Germinal center (tissue), 1 donor: ENCODE measurements at regions not wholly inside any gene's neighbourhood (a gene's known extent, or its start where the extent isn't known, plus 50 kb on each side); places are given as distances from the start of the nearest gene placed in this dataset.
A peak's percentile ranks its signal among the peaks of the same experiment; 100 is the strongest.
"Not testable (repeated sequence)": the region's sequence is repeated elsewhere in the genome, so short reads cannot be mapped to it uniquely, and the experiment has no call there.

Experiments
- DNase-seq: peaks from one replicate; pipeline ENCODE4 v3.0.0; 2012; ENCODE audit warnings: mixed read lengths, low spot score

DNA sequence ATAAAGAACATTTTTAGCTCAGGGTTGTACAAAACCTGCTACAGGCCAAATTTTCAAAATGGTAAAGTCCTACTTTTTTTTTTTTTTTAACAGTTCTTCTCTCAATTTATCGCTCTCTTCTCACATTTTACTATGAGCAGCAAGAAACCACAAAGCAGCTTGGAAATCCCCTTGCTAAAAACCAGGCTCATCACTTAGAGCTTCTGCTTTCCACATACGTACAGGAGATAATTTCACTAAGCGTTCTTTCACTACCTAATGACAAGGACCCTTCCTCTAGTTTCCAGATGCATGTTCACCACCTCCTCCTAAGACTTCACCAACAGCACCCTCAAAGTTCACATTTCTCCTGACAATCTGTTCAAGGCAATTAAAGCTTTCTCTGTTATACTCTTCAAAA is 294.9 kb upstream of the CYRIA start:
- no peak for DNase-seq

- DNase-seq, result no peak
Measured at GRCh38 chr2:16958266-16958665, 292.6 kb upstream of the CYRIA start.

DNA sequence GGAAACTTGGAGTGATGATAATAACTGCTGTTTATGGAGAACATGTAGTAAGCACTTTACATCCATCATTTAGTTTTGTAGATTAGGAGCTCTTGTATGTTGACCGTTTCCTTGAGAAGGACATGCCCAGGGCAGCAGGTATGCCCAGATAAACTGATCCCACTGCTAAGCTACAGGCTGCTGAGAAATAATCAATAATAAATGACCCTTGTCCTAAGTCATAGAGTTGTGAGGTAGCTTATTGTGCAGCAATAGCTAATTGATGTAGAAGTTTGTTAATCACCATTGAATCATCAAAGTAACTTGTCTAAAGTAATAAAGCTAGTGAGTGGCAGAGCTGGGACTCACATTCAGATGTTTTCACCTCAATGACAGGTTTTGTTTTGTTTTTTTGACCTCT is 287.2 kb upstream of the CYRIA start:
- no peak for DNase-seq

DNA sequence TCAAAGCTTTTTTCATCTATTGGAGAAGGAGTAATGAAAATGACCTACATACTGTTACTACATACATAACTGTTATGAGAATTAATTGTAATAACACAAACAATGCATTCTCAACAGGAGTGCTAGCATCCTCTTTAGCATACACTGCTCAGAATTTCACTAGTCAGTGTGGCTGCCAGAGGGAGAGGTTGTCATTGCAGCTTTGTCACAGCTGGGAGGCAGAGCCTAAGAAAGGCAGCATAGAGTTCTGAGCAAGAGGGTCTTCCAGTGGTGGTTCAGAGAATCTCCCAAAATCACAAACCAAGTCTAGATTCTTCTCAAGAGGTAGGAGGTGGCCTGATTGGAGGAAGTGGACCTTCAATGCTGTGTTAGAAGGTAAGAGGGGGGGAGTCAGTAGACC is 286.7 kb upstream of the CYRIA start:
- DNase-seq, result no peak

GRCh38 chr2:16950436-16950835 is 284.8 kb upstream of the CYRIA start:
- DNase-seq, result no peak

DNA sequence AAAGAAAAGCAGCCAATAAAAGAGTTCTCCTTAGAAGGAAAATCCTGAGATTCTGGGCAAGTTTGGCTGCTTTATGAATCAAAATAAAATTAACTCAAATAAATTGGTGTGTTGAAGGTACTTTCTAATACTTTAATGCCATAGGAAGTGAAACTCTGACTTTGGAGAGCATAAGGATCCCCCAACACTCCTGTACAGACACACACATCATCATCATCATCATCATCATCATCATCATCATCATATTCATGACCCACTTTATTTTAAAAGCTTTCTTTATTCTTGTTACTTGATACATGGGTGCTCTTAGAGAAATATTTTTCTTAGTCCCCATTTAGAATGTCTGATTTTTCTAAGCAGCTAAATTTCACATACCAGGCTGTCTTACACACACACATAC is 283.1 kb upstream of the CYRIA start:
- no peak for DNase-seq

- peak; percentile 12 for DNase-seq
Measured at GRCh38 chr2:16948053-16948452, 282.4 kb upstream of the CYRIA start.

- DNase-seq, result no peak
Measured at GRCh38 chr2:16943279-16943958, 277.8 kb upstream of the CYRIA start.

GRCh38 chr2:16940214-16940613 is 274.6 kb upstream of the CYRIA start:
- no peak for DNase-seq

- DNase-seq, result no peak
Measured at GRCh38 chr2:16939771-16940170, 274.1 kb upstream of the CYRIA start.

DNA sequence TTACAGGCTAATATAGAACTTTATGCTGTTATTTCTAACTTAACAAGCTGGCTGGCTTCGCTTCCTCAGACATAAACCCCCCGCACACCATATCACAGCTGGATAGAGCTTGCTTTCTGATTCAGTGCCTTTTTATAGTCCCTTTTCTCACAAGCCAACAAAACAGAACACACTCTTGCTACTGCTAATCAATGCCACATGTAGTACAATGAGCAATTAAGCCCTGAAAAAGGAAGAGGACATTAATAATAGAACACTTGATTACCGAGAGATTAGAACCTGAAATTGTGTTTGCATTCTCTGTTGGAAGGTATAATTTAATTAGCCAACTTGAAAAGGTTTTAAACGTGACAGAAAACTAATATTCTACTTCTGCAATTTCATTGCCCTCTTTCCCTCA is 267.7 kb upstream of the CYRIA start:
- no peak for DNase-seq

DNA sequence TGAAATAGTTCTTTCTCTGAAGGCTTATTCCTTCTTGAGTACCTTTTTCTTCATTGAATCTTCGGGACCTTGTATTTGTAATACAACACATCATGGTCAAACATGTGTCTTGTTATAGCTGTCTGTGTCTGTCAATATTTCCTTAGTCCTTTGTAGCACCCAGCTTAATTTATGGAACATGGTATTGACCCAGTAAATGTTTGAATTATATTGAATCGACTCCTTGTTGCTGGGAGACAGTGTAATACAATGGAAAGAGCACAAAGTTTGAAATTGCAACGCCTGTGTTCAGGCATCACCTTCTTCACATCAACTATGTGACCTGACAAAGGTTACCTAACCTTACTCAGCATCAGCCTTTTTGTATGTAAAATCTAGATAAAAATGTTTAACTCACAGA is 267.2 kb upstream of the CYRIA start:
- no peak for DNase-seq

- no peak for DNase-seq
Measured at GRCh38 chr2:16931441-16931840, 265.8 kb upstream of the CYRIA start.

- DNase-seq, result no peak
Measured at GRCh38 chr2:16927398-16927797, 261.8 kb upstream of the CYRIA start.

DNA sequence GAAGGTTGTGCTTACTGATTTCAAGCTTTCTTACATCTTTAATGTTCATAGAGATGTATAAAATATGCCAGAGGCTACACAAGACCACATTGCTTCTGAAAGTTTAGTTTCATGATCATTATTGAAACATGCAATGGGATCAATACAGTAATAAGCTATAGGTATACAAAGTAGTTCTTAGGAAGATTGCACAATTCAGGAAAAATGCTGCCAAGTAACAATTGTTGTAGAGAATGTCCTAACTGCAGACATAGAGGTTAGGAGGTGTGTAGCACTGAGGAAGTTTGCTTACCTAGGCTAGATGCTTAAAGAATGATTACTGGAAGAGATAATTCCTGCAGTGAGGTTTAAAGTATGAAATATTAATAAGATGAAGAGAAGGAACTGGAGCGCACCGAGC is 259.5 kb upstream of the CYRIA start:
- DNase-seq, result no peak

GRCh38 chr2:16915341-16915755 is 249.7 kb upstream of the CYRIA start:
- DNase-seq, result not testable (repeated sequence)

DNA sequence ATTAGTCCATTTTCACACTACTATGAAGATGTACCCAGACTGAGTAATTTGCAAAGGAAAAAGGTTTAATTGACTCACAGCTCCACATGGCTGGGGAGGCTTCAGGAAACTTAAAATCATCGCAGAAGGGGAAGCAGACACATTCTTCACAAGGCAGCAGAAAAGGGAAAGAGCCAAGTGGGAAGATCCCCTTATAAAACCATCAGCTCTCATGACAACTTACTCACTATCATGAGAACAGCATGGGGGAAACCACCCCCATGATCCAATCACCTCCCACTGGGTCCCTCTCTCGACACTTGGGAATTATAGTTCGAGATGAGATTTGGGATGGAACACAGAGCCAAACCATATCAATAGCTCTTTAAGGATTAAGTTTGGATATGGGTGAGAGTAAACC is 246.1 kb upstream of the CYRIA start:
- DNase-seq, result no peak

DNA sequence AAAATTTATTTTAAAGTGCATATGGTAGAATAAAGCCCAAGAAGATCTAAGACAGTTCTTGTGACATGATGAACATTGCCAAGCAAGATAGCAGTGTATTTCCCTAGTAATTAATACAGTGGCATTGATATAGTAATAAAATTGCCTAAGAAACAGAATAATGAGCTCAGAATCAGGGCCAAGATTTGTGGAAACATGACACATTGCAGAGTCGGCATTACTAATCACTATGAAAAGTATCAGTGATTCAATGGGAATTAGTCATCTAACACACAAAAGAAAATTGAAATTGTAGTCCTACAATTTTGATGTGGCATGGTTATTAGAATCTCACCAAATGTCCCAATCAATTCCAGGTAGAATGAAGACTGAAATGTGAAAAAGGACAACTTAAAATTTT is 243.0 kb upstream of the CYRIA start:
- DNase-seq, result no peak

DNA sequence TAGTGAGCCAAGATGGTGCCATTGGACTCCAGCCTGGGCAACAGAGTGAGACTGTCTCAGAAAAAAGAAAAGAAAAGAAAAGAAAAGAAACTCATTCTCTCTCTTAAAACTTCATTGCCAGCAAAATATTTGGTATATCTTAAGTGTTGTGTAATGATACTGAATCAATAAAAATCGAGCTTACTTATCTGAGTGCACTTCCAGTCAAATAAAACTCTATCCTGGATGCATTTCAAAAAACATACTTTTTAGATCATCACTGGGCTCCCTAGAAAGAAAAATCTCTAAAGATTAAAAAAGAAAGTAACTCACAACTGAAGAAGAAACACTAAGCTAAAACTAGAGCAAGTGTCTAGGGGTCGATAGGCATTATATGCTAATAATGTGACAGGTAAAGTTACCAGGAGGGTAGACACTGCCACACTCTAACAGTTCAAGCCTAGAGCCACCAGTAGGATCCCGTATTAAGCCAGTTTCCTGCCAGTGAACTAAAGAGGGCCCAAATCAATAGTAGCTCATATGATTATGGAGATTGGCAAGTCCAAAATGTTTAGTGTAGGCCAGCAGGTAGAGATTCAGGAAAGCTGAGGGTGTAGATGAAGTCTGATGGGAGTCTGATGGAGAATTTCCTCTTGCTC is 242.1 kb upstream of the CYRIA start:
- DNase-seq, result no peak

GRCh38 chr2:16905325-16905724 is 239.7 kb upstream of the CYRIA start:
- DNase-seq, result not testable (repeated sequence)

DNA sequence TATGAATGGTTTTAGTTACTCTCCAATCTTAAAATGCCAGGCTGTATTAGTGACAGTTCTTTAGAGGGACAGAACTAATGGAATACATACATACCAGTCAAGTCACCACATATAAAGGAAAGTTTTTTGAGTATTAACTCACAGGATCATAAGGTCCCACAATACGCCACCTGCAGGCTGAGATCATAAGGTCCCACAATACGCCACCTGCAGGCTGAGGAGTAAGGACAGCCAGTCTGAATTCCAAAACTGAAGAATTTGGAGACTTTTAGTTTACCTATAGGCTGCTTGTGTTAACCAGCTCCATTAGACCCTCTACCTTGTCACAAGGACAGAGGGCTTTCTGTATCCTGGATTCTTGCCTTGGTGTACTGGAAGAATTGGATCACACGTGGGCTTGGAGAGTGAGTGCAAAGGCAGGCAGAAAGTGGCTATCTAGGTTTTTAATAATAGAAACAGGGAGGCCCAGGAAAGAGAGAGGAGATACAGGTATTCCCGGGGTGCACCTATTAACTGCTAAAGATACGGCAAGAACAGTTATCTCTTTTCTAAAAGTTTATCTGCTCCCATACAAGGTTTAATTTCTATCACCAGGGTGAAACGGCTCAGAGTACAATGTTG is 234.9 kb upstream of the CYRIA start:
- DNase-seq, result no peak

DNA sequence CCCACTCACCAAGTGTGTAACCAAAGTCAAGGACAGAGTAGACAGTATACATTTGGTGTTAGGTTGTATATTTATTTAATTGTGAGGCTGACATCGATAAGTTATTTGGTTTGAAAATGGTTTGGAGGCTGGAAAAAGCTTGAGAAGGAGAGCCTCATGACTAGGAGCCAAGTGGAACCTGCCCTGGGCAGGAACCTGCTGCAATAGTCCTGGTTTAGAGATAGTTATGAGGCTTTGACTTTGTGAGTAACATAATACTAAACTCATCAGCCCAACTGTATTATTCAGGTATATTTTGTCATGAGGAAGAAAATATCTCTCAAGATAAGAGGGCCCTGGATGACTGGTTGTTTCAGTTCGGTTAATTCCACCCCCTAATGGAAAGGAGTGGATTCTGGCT is 234.3 kb upstream of the CYRIA start:
- no peak for DNase-seq

DNA sequence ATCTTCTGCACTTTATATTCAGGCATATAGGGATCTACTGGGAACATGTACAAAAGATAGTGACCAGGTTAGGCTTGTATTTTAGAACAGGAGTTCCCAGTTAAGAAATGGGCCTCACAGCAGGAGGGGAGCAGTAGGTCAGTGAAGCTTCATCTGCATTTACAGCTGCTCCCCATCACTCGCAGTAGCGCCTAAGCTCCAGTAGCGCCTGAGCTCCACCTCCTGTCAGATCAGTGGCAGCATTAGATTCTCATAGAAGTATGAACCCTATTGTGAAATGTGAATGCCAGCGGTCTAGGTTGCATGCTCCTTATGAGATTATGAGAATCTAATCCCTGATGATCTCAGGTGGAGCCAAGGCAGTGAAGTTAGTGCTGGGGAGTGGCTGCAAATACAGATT is 224.4 kb upstream of the CYRIA start:
- DNase-seq, result no peak

- no peak for DNase-seq
Measured at GRCh38 chr2:16885027-16885426, 219.4 kb upstream of the CYRIA start.
